PFSK-1 (cell line): ENCODE measurements at regions not wholly inside any gene's neighbourhood (a gene's known extent, or its start where the extent isn't known, plus 50 kb on each side); places are given as distances from the start of the nearest gene placed in this dataset.

ENCODE experiments used
- POLR2AphosphoS5 ChIP-seq: IDR thresholded peaks from 2 replicates; pipeline ENCODE4 v1.6.1; 2012; ENCODE audit warnings: low read depth, mild to moderate bottlenecking, control low read depth, low read length, moderate library complexity
- TAF1 ChIP-seq: IDR thresholded peaks from 2 replicates; pipeline ENCODE4 v1.6.1; 2012; ENCODE audit warnings: low read length, control low read depth, borderline replicate concordance; ENCODE audit not compliant: insufficient read depth

- TF ChIP-seq TAF1 (no peak), POLR2AphosphoS5 (no peak)
Observed at GRCh38 chr3:15887261-15887660, 89.5 kb upstream of the ANKRD28 start.
